GM18511 (cell line): ENCODE measurements at regions not wholly inside any gene's neighbourhood (a gene's known extent, or its start where the extent isn't known, plus 50 kb on each side); places are given as distances from the start of the nearest gene placed in this dataset.

Experiments used
- ATAC-seq: cut with Tn5 transposase; IDR thresholded peaks from one replicate; pipeline ENCODE4 v1.9.1; 2021; ENCODE audit warnings: mild to moderate bottlenecking, moderate library complexity; ENCODE audit not compliant: unreplicated experiment

GRCh38 chr5:29380029-29380428 lies 1813.5 kb upstream of the CDH6 start:
- no peak for ATAC-seq

- no peak for ATAC-seq
These were observed 1813.9 kb upstream of the CDH6 start for GRCh38 chr5:29379619-29380018.

- ATAC-seq = no peak
These were observed 1815.4 kb upstream of the CDH6 start for GRCh38 chr5:29378104-29378503.

- ATAC-seq = no peak
These were observed 1823.2 kb upstream of the CDH6 start for GRCh38 chr5:29370248-29370647.

- no peak for ATAC-seq
These were observed 1826.2 kb upstream of the CDH6 start for GRCh38 chr5:29367176-29367833.

- no peak for ATAC-seq
These were observed 1842.3 kb upstream of the CDH6 start for GRCh38 chr5:29351170-29351569.

GRCh38 chr5:29337030-29337429 lies 1856.5 kb upstream of the CDH6 start:
- no peak for ATAC-seq

- no peak for ATAC-seq
These were observed 1871.9 kb upstream of the CDH6 start for GRCh38 chr5:29321591-29321990.

GRCh38 chr5:29309359-29309758 lies 1884.1 kb upstream of the CDH6 start:
- ATAC-seq = no peak

- no peak for ATAC-seq
These were observed 1886.0 kb upstream of the CDH6 start for GRCh38 chr5:29307478-29307877.

GRCh38 chr5:29304545-29304944 lies 1888.9 kb upstream of the CDH6 start:
- no peak for ATAC-seq

- ATAC-seq = no peak
These were observed 1896.9 kb upstream of the CDH6 start for GRCh38 chr5:29296548-29296947.

- no peak for ATAC-seq
These were observed 1915.8 kb upstream of the CDH6 start for GRCh38 chr5:29277642-29278041.

- ATAC-seq = no peak
These were observed 1917.1 kb upstream of the CDH6 start for GRCh38 chr5:29276371-29276770.

GRCh38 chr5:29263915-29264351 lies 1929.6 kb upstream of the CDH6 start:
- ATAC-seq = no peak

- no peak for ATAC-seq
These were observed 1931.0 kb upstream of the CDH6 start for GRCh38 chr5:29262339-29263123.

GRCh38 chr5:29261213-29261612 lies 1932.3 kb upstream of the CDH6 start:
- ATAC-seq = no peak

GRCh38 chr5:29252390-29252789 lies 1941.1 kb upstream of the CDH6 start:
- ATAC-seq = no peak

- no peak for ATAC-seq
These were observed 1946.0 kb upstream of the CDH6 start for GRCh38 chr5:29247346-29248028.

GRCh38 chr5:29240379-29240778 lies 1953.1 kb upstream of the CDH6 start:
- ATAC-seq = no peak

- ATAC-seq = no peak
These were observed 1953.9 kb upstream of the CDH6 start for GRCh38 chr5:29239606-29240005.

GRCh38 chr5:29238115-29238514 lies 1955.4 kb upstream of the CDH6 start:
- ATAC-seq = no peak
